Hepatocyte (in vitro differentiated cells): ENCODE measurements at regions not wholly inside any gene's neighbourhood (a gene's known extent, or its start where the extent isn't known, plus 50 kb on each side); places are given as distances from the start of the nearest gene placed in this dataset.

ENCODE experiments used
- CTCF ChIP-seq: fragments of 200-600 bp; sonication (generic); IDR thresholded peaks from 2 replicates; pipeline ENCODE4 v1.5.1; 2016; ENCODE audit warnings: antibody characterized with exemption, mild to moderate bottlenecking; ENCODE audit not compliant: poor library complexity
- EZH2 ChIP-seq: fragments of 200-600 bp; sonication (generic); IDR thresholded peaks from 2 replicates; pipeline ENCODE4 v1.6.1; 2016; ENCODE audit warnings: antibody characterized with exemption, mild to moderate bottlenecking, borderline replicate concordance
- EZH2phosphoT487 ChIP-seq: fragments of 200-600 bp; sonication (generic); IDR thresholded peaks from one replicate; pipeline ENCODE4 v1.6.1; 2018; ENCODE audit warnings: antibody characterized with exemption, mild to moderate bottlenecking, low read depth, moderate library complexity; ENCODE audit not compliant: unreplicated experiment, severe bottlenecking

- TF ChIP-seq CTCF = no peak
- TF ChIP-seq EZH2 = no peak
- TF ChIP-seq EZH2phosphoT487 = no peak
Observed at GRCh38 chr11:45444796-45445195, 158.7 kb upstream of the SYT13 start.
